ENCODE measurements at regions not wholly inside any gene's neighbourhood (a gene's known extent, or its start where the extent isn't known, plus 50 kb on each side); places are given as distances from the start of the nearest gene placed in this dataset.

GRCh38 chr20:11170025-11170424, 496.2 kb upstream of the JAG1 start:
- TF ChIP-seq CTCF (IDR thresholded peaks at IDR 0.05) (no peak), POLR2A (IDR thresholded peaks at IDR 0.05) (no peak)

Data from uterus (tissue), 2 donors.